ENCODE measurements at regions not wholly inside any gene's neighbourhood (a gene's known extent, or its start where the extent isn't known, plus 50 kb on each side); places are given as distances from the start of the nearest gene placed in this dataset.
"Not testable (repeated sequence)": the region's sequence is repeated elsewhere in the genome, so short reads cannot be mapped to it uniquely, and the experiment has no call there.

GRCh38 chr9:97176206-97176605 lies 131.3 kb upstream of the CCDC180 start:
- no peak for DNase-seq

GRCh38 chr9:97168174-97168573 lies 129.2 kb upstream of the CTSV start:
- not testable (repeated sequence) for DNase-seq

GRCh38 chr9:97166496-97167138 lies 127.7 kb upstream of the CTSV start:
- not testable (repeated sequence) for DNase-seq

GRCh38 chr9:97160255-97160654 lies 121.3 kb upstream of the CTSV start:
- no peak for DNase-seq

- DNase-seq = not testable (repeated sequence)
Observed at GRCh38 chr9:97158722-97159121, 119.8 kb upstream of the CTSV start.

- DNase-seq = not testable (repeated sequence)
Observed at GRCh38 chr9:97155441-97155840, 116.5 kb upstream of the CTSV start.

GRCh38 chr9:97153967-97154366 lies 115.0 kb upstream of the CTSV start:
- DNase-seq = no peak

GRCh38 chr9:97153160-97153559 lies 114.2 kb upstream of the CTSV start:
- DNase-seq = not testable (repeated sequence)

- DNase-seq = not testable (repeated sequence)
Observed at GRCh38 chr9:97150471-97150870, 111.5 kb upstream of the CTSV start.

GRCh38 chr9:97148428-97148827 lies 109.5 kb upstream of the CTSV start:
- DNase-seq = not testable (repeated sequence)

- DNase-seq = not testable (repeated sequence)
Observed at GRCh38 chr9:97145680-97146079, 106.7 kb upstream of the CTSV start.

GRCh38 chr9:97140566-97140965 lies 101.6 kb upstream of the CTSV start:
- DNase-seq = no peak

GRCh38 chr9:97136421-97136820 lies 97.5 kb upstream of the CTSV start:
- no peak for DNase-seq

- not testable (repeated sequence) for DNase-seq
Observed at GRCh38 chr9:97133966-97134365, 95.0 kb upstream of the CTSV start.

GRCh38 chr9:97132865-97133264 lies 93.9 kb upstream of the CTSV start:
- no peak for DNase-seq

GRCh38 chr9:97130864-97131263 lies 91.9 kb upstream of the CTSV start:
- DNase-seq = not testable (repeated sequence)

- not testable (repeated sequence) for DNase-seq
Observed at GRCh38 chr9:97130387-97130786, 91.4 kb upstream of the CTSV start.

- no peak for DNase-seq
Observed at GRCh38 chr9:97128919-97129318, 90.0 kb upstream of the CTSV start.

GRCh38 chr9:97124256-97124655 lies 85.3 kb upstream of the CTSV start:
- DNase-seq = no peak

- no peak for DNase-seq
Observed at GRCh38 chr9:97110696-97111095, 71.8 kb upstream of the CTSV start.

- DNase-seq = peak in 1 of 2 donors; percentile 20
Observed at GRCh38 chr9:97109194-97109811, 70.4 kb upstream of the CTSV start.

- DNase-seq = not testable (repeated sequence)
Observed at GRCh38 chr9:97105220-97105619, 66.3 kb upstream of the CTSV start.

GRCh38 chr9:97103613-97104383 lies 64.9 kb upstream of the CTSV start:
- DNase-seq = not testable (repeated sequence)

- DNase-seq = not testable (repeated sequence)
Observed at GRCh38 chr9:97099540-97099939, 60.6 kb upstream of the CTSV start.
